ENCODE measurements at regions not wholly inside any gene's neighbourhood (a gene's known extent, or its start where the extent isn't known, plus 50 kb on each side); places are given as distances from the start of the nearest gene placed in this dataset.

DNA sequence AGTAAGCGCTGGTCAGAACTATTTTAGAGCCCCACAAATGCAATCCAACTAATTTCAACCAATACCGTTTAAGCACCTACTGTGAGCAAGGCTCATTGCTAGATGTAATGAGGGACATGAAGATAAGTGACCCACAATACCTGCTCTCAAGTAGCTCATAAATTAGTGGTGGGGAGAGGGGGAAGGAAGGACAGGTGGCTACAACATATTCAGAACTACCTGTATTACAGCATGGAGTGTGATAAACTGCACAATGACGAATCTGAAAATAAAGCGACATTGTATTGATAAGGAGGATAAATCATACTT, 311.6 kb upstream of the DIAPH2 start:
- no peaks in the 10 kb centered on the region for H3K36me3 ChIP-seq (replicated peaks in 1 of 2)
- WGBS, 4 donors, result 23 to 40% (median 32%) methylated on average over 4 of the region's 4 CpGs
- no peak for TF ChIP-seq POLR2A (IDR thresholded peaks at IDR 0.05)
- TF ChIP-seq, protein P1, sequence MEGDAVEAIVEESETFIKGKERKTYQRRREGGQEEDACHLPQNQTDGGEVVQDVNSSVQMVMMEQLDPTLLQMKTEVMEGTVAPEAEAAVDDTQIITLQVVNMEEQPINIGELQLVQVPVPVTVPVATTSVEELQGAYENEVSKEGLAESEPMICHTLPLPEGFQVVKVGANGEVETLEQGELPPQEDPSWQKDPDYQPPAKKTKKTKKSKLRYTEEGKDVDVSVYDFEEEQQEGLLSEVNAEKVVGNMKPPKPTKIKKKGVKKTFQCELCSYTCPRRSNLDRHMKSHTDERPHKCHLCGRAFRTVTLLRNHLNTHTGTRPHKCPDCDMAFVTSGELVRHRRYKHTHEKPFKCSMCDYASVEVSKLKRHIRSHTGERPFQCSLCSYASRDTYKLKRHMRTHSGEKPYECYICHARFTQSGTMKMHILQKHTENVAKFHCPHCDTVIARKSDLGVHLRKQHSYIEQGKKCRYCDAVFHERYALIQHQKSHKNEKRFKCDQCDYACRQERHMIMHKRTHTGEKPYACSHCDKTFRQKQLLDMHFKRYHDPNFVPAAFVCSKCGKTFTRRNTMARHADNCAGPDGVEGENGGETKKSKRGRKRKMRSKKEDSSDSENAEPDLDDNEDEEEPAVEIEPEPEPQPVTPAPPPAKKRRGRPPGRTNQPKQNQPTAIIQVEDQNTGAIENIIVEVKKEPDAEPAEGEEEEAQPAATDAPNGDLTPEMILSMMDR (IDR thresholded peaks at IDR 0.05), result no peak
- no peaks in the 10 kb centered on the region for H3K9me3 ChIP-seq (replicated peaks in 1 of 3)
- intact Hi-C loops (cut with DNase I), result loop anchor here in 1 of 2 donors (5.0 kb wide), 1 partner anchor 394 kb away; no protein-coding TSS in a partner anchor
- peaks cover 6% of the 10 kb centered on the region for H3K27me3 ChIP-seq
- H3K4me3 ChIP-seq, result no peak overlapping the region
- H3K4me1 ChIP-seq (replicated peaks in 1 of 2), result no peaks in the 10 kb centered on the region
- H3K27ac ChIP-seq, result no peak overlapping the region
- DNase-seq, result no peak

DNA sequence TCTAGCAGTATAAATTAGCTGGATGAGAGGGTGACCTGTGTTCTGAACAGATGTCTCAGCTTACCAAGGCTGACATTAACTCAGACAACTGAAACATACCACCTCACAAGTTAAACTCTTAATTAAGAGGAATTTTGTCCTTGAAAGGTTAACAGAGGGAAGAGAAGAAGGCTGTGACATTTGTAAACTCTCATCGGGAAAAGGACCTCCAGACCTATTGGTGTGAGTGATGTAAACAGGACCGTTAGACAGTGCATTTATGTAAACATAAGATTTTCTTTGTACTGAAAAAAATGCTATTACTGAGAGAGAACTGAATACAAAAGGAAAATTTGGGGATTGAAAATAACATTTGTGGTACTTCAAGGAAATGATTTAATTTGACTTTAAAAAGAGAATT, 308.4 kb upstream of the DIAPH2 start:
- intact Hi-C loops (cut with DNase I), result no loop called here
- no peak for DNase-seq
- Histone ChIP-seq H3K27me3 (peaks cover 6% of the 10 kb centered on the region), H3K4me1 (replicated peaks in 1 of 2) (no peaks in the 10 kb centered on the region), H3K9me3 (replicated peaks in 1 of 3) (no peaks in the 10 kb centered on the region), H3K4me3 (no peak overlapping the region), H3K36me3 (replicated peaks in 1 of 2) (no peaks in the 10 kb centered on the region), H3K27ac (no peak overlapping the region)
- WGBS, 4 donors, result 41 to 51% (median 44%) methylated on average over 2 of the region's 2 CpGs
- TF ChIP-seq, protein P1 (IDR thresholded peaks at IDR 0.05), result no peak

DNA sequence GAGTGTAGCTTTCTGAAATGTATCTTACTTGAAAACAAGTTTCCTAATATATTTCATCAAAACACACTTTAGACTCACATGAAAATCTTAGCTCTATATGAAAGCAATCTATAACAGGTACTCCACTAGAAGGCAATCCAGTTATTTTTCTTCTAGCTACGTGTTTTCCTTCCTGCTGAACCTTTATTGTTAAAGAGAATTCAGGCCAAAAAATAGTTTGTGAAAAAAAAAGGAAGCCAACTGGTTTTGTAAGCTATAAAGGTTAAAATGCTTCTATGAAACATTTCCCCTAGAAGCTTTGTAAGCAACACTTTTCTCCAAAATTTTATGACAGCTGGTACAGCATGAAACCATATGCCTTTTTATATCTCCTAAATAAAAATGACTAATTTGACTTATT, 304.7 kb upstream of the DIAPH2 start:
- Histone ChIP-seq H3K27me3 (peaks cover 6% of the 10 kb centered on the region), H3K27ac (no peak overlapping the region), H3K4me1 (replicated peaks in 1 of 2) (no peaks in the 10 kb centered on the region), H3K36me3 (replicated peaks in 1 of 2) (no peaks in the 10 kb centered on the region), H3K4me3 (no peak overlapping the region), H3K9me3 (replicated peaks in 1 of 3) (no peaks in the 10 kb centered on the region)
- intact Hi-C loops (cut with DNase I), result no loop called here
- TF ChIP-seq POLR2A (IDR thresholded peaks at IDR 0.05), result no peak
- TF ChIP-seq, protein P1 (IDR thresholded peaks at IDR 0.05), result no peak
- WGBS, 4 donors, result 37 to 48% (median 39%) methylated on average over 1 of the region's 1 CpG
- no peak for DNase-seq

DNA sequence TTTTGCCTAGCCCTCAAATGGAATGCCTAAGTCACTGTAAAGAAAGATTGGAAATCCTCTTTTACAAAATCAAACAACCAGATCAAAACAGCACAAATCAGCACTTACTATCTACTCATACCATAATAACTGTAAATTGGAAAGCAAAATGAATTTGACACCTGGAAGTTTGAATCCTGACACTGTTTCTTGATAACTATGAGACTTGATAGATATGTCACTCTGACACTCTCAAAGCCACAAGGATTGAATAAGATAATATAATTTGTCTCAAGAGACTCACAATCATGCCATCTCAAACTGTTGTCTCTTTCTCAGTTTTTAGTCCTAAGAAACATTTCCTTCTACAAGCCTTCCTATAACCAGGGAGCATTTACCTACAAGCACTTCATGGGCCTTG, 302.6 kb upstream of the DIAPH2 start:
- no peak overlapping the region for H3K4me3 ChIP-seq

More for the DNA sequence above, 302.6 kb upstream of the DIAPH2 start:
- no peak for TF ChIP-seq POLR2A (IDR thresholded peaks at IDR 0.05)
- TF ChIP-seq, protein P1 (IDR thresholded peaks at IDR 0.05), result no peak
- Histone ChIP-seq H3K4me1 (replicated peaks in 1 of 2) (no peaks in the 10 kb centered on the region), H3K27ac (no peak overlapping the region), H3K36me3 (replicated peaks in 1 of 2) (no peaks in the 10 kb centered on the region), H3K9me3 (replicated peaks in 1 of 3) (no peaks in the 10 kb centered on the region), H3K27me3 (no peaks in the 10 kb centered on the region)
- no peak for DNase-seq
- intact Hi-C loops (cut with DNase I), result no loop called here
